Neural cell (in vitro differentiated cells): ENCODE measurements at regions not wholly inside any gene's neighbourhood (a gene's known extent, or its start where the extent isn't known, plus 50 kb on each side); places are given as distances from the start of the nearest gene placed in this dataset.

Source experiments
- CTCF ChIP-seq: fragments of 450-650 bp; IDR thresholded peaks from 2 replicates; pipeline ENCODE4 v1.5.1; 2014; ENCODE audit warnings: antibody characterized with exemption, mild to moderate bottlenecking, moderate library complexity; ENCODE audit not compliant: poor library complexity, severe bottlenecking
- EP300 ChIP-seq: fragments of 450-650 bp; conservative IDR thresholded peaks from 2 replicates; pipeline ENCODE4 v1.6.1; 2014; ENCODE audit warnings: antibody characterized with exemption, mild to moderate bottlenecking, moderate library complexity; ENCODE audit not compliant: poor library complexity, severe bottlenecking
- EZH2 ChIP-seq: fragments of 200-600, 300-800 bp; shearing (Covaris generic), sonication (generic); IDR thresholded peaks from 2 replicates; pipeline ENCODE4 v1.6.1; 2014; ENCODE audit warnings: antibody characterized with exemption, low read length, borderline replicate concordance, mild to moderate bottlenecking; ENCODE audit not compliant: insufficient read depth, poor library complexity, severe bottlenecking
- MXI1 ChIP-seq: fragments of 450-650 bp; conservative IDR thresholded peaks from 2 replicates; pipeline ENCODE4 v1.6.1; 2014; ENCODE audit warnings: antibody characterized with exemption, mild to moderate bottlenecking; ENCODE audit not compliant: poor library complexity, severe bottlenecking
- POLR2AphosphoS5 ChIP-seq: IDR thresholded peaks from 2 replicates; pipeline ENCODE4 v1.6.1; 2012
- RAD21 ChIP-seq: fragments of 450-650 bp; conservative IDR thresholded peaks from 2 replicates; pipeline ENCODE4 v1.6.1; 2014; ENCODE audit warnings: antibody characterized with exemption, mild to moderate bottlenecking, moderate library complexity
- REST ChIP-seq: IDR thresholded peaks from 2 replicates; pipeline ENCODE4 v1.6.1; 2012; ENCODE audit warnings: borderline replicate concordance
- SMC3 ChIP-seq: fragments of 450-650 bp; conservative IDR thresholded peaks from 2 replicates; pipeline ENCODE4 v1.6.1; 2014; ENCODE audit warnings: antibody characterized with exemption, mild to moderate bottlenecking, moderate library complexity; ENCODE audit not compliant: poor library complexity

GRCh38 chrX:20352504-20352903, 85.8 kb upstream of the RPS6KA3 start:
- TF ChIP-seq CTCF (no peak), EP300 (no peak), EZH2 (no peak), REST (no peak), POLR2AphosphoS5 (no peak), MXI1 (no peak), SMC3 (no peak), RAD21 (no peak)
